Activated CD4-positive, alpha-beta T cell treated with anti-CD3 and anti-CD28 coated beads for 36 hours (primary cell): ENCODE measurements at regions not wholly inside any gene's neighbourhood (a gene's known extent, or its start where the extent isn't known, plus 50 kb on each side); places are given as distances from the start of the nearest gene placed in this dataset.

Experiments
- ATAC-seq: fragments of 200-7000 bp; cut with Tn5 transposase; one replicate; pipeline ENCODE4 v1.10.0; 2021; ENCODE audit warnings: mild to moderate bottlenecking, moderate library complexity
- CTCF ChIA-PET: fragments of 350-600 bp; sonication (Branson Sonifier 250); formaldehyde crosslinking; loops from one replicate; lab custom pipeline; 2021; ENCODE audit warnings: antibody characterized with exemption; lab: Charles Lee
- POLR2A ChIA-PET: fragments of 350-600 bp; sonication (Branson Sonifier 250); formaldehyde crosslinking; loops from one replicate; lab custom pipeline; 2021; ENCODE audit warnings: antibody characterized with exemption, inconsistent platforms; lab: Charles Lee
- DNase-seq: peaks from one replicate; pipeline ENCODE4 v3.0.0-alpha.2; 2020
- H3K27ac Mint-ChIP-seq: one replicate; pipeline ENCODE4 v1.8.0; 2021; ENCODE audit warnings: mixed read lengths
- H3K27me3 Mint-ChIP-seq: one replicate; pipeline ENCODE4 v1.8.0; 2021; ENCODE audit warnings: mixed read lengths
- H3K36me3 Mint-ChIP-seq: one replicate; pipeline ENCODE4 v1.8.0; 2021; ENCODE audit warnings: low read depth, mixed read lengths
- H3K4me1 Mint-ChIP-seq: one replicate; pipeline ENCODE4 v1.8.0; 2021; ENCODE audit warnings: mixed read lengths
- H3K4me3 Mint-ChIP-seq: one replicate; pipeline ENCODE4 v1.8.0; 2021; ENCODE audit warnings: mild to moderate bottlenecking, moderate library complexity, mixed read lengths
- H3K9me3 Mint-ChIP-seq: one replicate; pipeline ENCODE4 v1.8.0; 2021; ENCODE audit warnings: low read depth, mixed read lengths
- intact Hi-C, 2 experiments: fragments of 100-400 bp; cut with DNase I in 1 of 2; cut with micrococcal nuclease in 1 of 2; formaldehyde crosslinking; loops; one replicate each; pipeline versions ENCODE4 v1.14.2 to v1.15.1; 2022 to 2024; cut with DNase I, micrococcal nuclease

- Mint-ChIP-seq H3K4me3 (no peak overlapping the region), H3K36me3 (no peaks in the 10 kb centered on the region), H3K4me1 (no peaks in the 10 kb centered on the region), H3K27me3 (no peaks in the 10 kb centered on the region), H3K27ac (no peak overlapping the region), H3K9me3 (no peaks in the 10 kb centered on the region)
- no peak for DNase-seq
- ChIA-PET POLR2A (no interaction called here), CTCF (no interaction called here)
- intact Hi-C loops: no loop called here
- no peak for ATAC-seq
Observed at GRCh38 chr4:116401293-116401692, 684.1 kb downstream of the TRAM1L1 start.

- Mint-ChIP-seq H3K36me3 (no peaks in the 10 kb centered on the region), H3K27ac (no peak overlapping the region), H3K9me3 (no peaks in the 10 kb centered on the region), H3K4me1 (no peaks in the 10 kb centered on the region), H3K4me3 (no peak overlapping the region), H3K27me3 (no peaks in the 10 kb centered on the region)
- no peak for ATAC-seq
- ChIA-PET POLR2A (no interaction called here), CTCF (no interaction called here)
- intact Hi-C loops: no loop called here
- no peak for DNase-seq
Observed at GRCh38 chr4:116400480-116400879, 684.9 kb downstream of the TRAM1L1 start.

GRCh38 chr4:116397714-116398113, 687.7 kb downstream of the TRAM1L1 start:
- ChIA-PET CTCF (no interaction called here), POLR2A (no interaction called here)
- DNase-seq (no peak), ATAC-seq (no peak)
- Mint-ChIP-seq H3K4me3 (no peak overlapping the region), H3K27me3 (no peaks in the 10 kb centered on the region), H3K36me3 (no peaks in the 10 kb centered on the region), H3K4me1 (no peaks in the 10 kb centered on the region), H3K9me3 (no peaks in the 10 kb centered on the region), H3K27ac (no peak overlapping the region)
- intact Hi-C loops: no loop called here

- no peak for DNase-seq
- POLR2A ChIA-PET: no interaction called here
- Mint-ChIP-seq H3K4me3 (no peak overlapping the region), H3K27me3 (no peaks in the 10 kb centered on the region), H3K9me3 (no peaks in the 10 kb centered on the region), H3K36me3 (no peaks in the 10 kb centered on the region), H3K27ac (no peak overlapping the region), H3K4me1 (no peaks in the 10 kb centered on the region)
- CTCF ChIA-PET: no interaction called here
- intact Hi-C loops: no loop called here
- no peak for ATAC-seq
Observed at GRCh38 chr4:116397291-116397690, 688.1 kb downstream of the TRAM1L1 start.

- intact Hi-C loops: no loop called here
- ATAC-seq (no peak), DNase-seq (no peak)
- POLR2A ChIA-PET: no interaction called here
- no peaks in the 10 kb centered on the region for H3K9me3 Mint-ChIP-seq
- H3K36me3 Mint-ChIP-seq: no peaks in the 10 kb centered on the region
- H3K4me3 Mint-ChIP-seq: no peak overlapping the region
- H3K27me3 Mint-ChIP-seq: no peaks in the 10 kb centered on the region
- CTCF ChIA-PET: no interaction called here
- H3K27ac Mint-ChIP-seq: no peak overlapping the region
- H3K4me1 Mint-ChIP-seq: no peaks in the 10 kb centered on the region
Observed at GRCh38 chr4:116395408-116395807, 690.0 kb downstream of the TRAM1L1 start.

- no peak overlapping the region for H3K4me3 Mint-ChIP-seq
- ChIA-PET POLR2A (no interaction called here), CTCF (interaction anchor here (1.1 kb wide), 1 partner anchor 9 kb away, joined by 3 read pairs; no protein-coding TSS in a partner anchor)
- DNase-seq (no peak), ATAC-seq (no peak)
- H3K36me3 Mint-ChIP-seq: no peaks in the 10 kb centered on the region
- no peaks in the 10 kb centered on the region for H3K9me3 Mint-ChIP-seq
- no peak overlapping the region for H3K27ac Mint-ChIP-seq
- no peaks in the 10 kb centered on the region for H3K4me1 Mint-ChIP-seq
- intact Hi-C loops: no loop called here
- H3K27me3 Mint-ChIP-seq: no peaks in the 10 kb centered on the region
Observed at GRCh38 chr4:116391020-116391419, 694.4 kb downstream of the TRAM1L1 start.

GRCh38 chr4:116389139-116389538, 696.2 kb downstream of the TRAM1L1 start:
- POLR2A ChIA-PET: no interaction called here
- Mint-ChIP-seq H3K36me3 (no peaks in the 10 kb centered on the region), H3K9me3 (no peaks in the 10 kb centered on the region)

GRCh38 chr4:116387937-116388474, 697.4 kb downstream of the TRAM1L1 start:
- DNase-seq (no peak), ATAC-seq (no peak)
- no peak overlapping the region for H3K4me3 Mint-ChIP-seq
- intact Hi-C loops: no loop called here
- ChIA-PET CTCF (no interaction called here), POLR2A (no interaction called here)
- H3K4me1 Mint-ChIP-seq: no peaks in the 10 kb centered on the region
- H3K27me3 Mint-ChIP-seq: no peaks in the 10 kb centered on the region
- no peak overlapping the region for H3K27ac Mint-ChIP-seq
- H3K36me3 Mint-ChIP-seq: no peaks in the 10 kb centered on the region
- H3K9me3 Mint-ChIP-seq: no peaks in the 10 kb centered on the region

More at GRCh38 chr4:116389139-116389538, 696.2 kb downstream of the TRAM1L1 start:
- intact Hi-C loops: no loop called here
- Mint-ChIP-seq H3K27me3 (no peaks in the 10 kb centered on the region), H3K4me3 (no peak overlapping the region), H3K27ac (no peak overlapping the region), H3K4me1 (no peaks in the 10 kb centered on the region)
- CTCF ChIA-PET: no interaction called here
- DNase-seq: no peak
- no peak for ATAC-seq

GRCh38 chr4:116386856-116387255, 698.5 kb downstream of the TRAM1L1 start:
- ChIA-PET CTCF (no interaction called here), POLR2A (no interaction called here)
- Mint-ChIP-seq H3K27ac (no peak overlapping the region), H3K4me3 (no peak overlapping the region), H3K36me3 (no peaks in the 10 kb centered on the region), H3K4me1 (no peaks in the 10 kb centered on the region), H3K9me3 (no peaks in the 10 kb centered on the region), H3K27me3 (no peaks in the 10 kb centered on the region)
- no peak for DNase-seq
- intact Hi-C loops: no loop called here
- no peak for ATAC-seq

GRCh38 chr4:116385583-116385982, 699.8 kb downstream of the TRAM1L1 start:
- no peaks in the 10 kb centered on the region for H3K27me3 Mint-ChIP-seq
- ChIA-PET POLR2A (no interaction called here), CTCF (no interaction called here)
- H3K9me3 Mint-ChIP-seq: no peaks in the 10 kb centered on the region
- no peaks in the 10 kb centered on the region for H3K4me1 Mint-ChIP-seq
- H3K27ac Mint-ChIP-seq: no peak overlapping the region
- ATAC-seq (no peak), DNase-seq (no peak)
- intact Hi-C loops: no loop called here
- H3K36me3 Mint-ChIP-seq: no peaks in the 10 kb centered on the region
- H3K4me3 Mint-ChIP-seq: no peak overlapping the region

- DNase-seq: no peak
- Mint-ChIP-seq H3K4me1 (no peaks in the 10 kb centered on the region), H3K4me3 (no peak overlapping the region), H3K27ac (no peak overlapping the region), H3K9me3 (no peaks in the 10 kb centered on the region), H3K36me3 (no peaks in the 10 kb centered on the region), H3K27me3 (no peaks in the 10 kb centered on the region)
- ChIA-PET CTCF (interaction anchor here (0.6 kb wide), 1 partner anchor 25 kb away, joined by 3 read pairs; no protein-coding TSS in a partner anchor), POLR2A (no interaction called here)
- no peak for ATAC-seq
- intact Hi-C loops: no loop called here
Observed at GRCh38 chr4:116374815-116375214, 710.6 kb downstream of the TRAM1L1 start.

GRCh38 chr4:116362583-116362982, 722.8 kb downstream of the TRAM1L1 start:
- DNase-seq: no peak
- no peaks in the 10 kb centered on the region for H3K36me3 Mint-ChIP-seq

GRCh38 chr4:116361790-116362189, 723.6 kb downstream of the TRAM1L1 start:
- no peak overlapping the region for H3K27ac Mint-ChIP-seq
- H3K9me3 Mint-ChIP-seq: no peaks in the 10 kb centered on the region
- no peaks in the 10 kb centered on the region for H3K4me1 Mint-ChIP-seq
- DNase-seq (no peak), ATAC-seq (no peak)
- ChIA-PET CTCF (no interaction called here), POLR2A (no interaction called here)
- intact Hi-C loops: no loop called here
- no peak overlapping the region for H3K4me3 Mint-ChIP-seq
- no peaks in the 10 kb centered on the region for H3K36me3 Mint-ChIP-seq
- no peaks in the 10 kb centered on the region for H3K27me3 Mint-ChIP-seq

More at GRCh38 chr4:116362583-116362982, 722.8 kb downstream of the TRAM1L1 start:
- CTCF ChIA-PET: no interaction called here
- no peak for ATAC-seq
- intact Hi-C loops: no loop called here
- Mint-ChIP-seq H3K9me3 (no peaks in the 10 kb centered on the region), H3K27me3 (no peaks in the 10 kb centered on the region), H3K4me1 (no peaks in the 10 kb centered on the region), H3K27ac (no peak overlapping the region), H3K4me3 (no peak overlapping the region)
- POLR2A ChIA-PET: no interaction called here
